ENCODE measurements at regions not wholly inside any gene's neighbourhood (a gene's known extent, or its start where the extent isn't known, plus 50 kb on each side); places are given as distances from the start of the nearest gene placed in this dataset.

- no peak for TF ChIP-seq CTCF (IDR thresholded peaks at IDR 0.05; ENCODE audit: low read depth, low read length)
- H3K4me3 ChIP-seq (ENCODE audit: low read depth, low read length) = no peak overlapping the region
- DNase-seq (ENCODE audit: low read depth, low spot score) = no peak
- in situ Hi-C loops (cut with HindIII; ENCODE audit: low sequenced_read_pairs) = no loop called here
Observed at GRCh38 chr15:61777689-61778088, 282.6 kb downstream of the VPS13C start.

- in situ Hi-C loops (cut with HindIII; ENCODE audit: low sequenced_read_pairs) = no loop called here
- H3K4me3 ChIP-seq (ENCODE audit: low read depth, low read length) = no peak overlapping the region
- DNase-seq (ENCODE audit: low read depth, low spot score) = no peak
- no peak for TF ChIP-seq CTCF (IDR thresholded peaks at IDR 0.05; ENCODE audit: low read depth, low read length)
Observed at GRCh38 chr15:61769557-61769956, 290.7 kb downstream of the VPS13C start.

- TF ChIP-seq CTCF (IDR thresholded peaks at IDR 0.05; ENCODE audit: low read depth, low read length) = no peak
- no peak for DNase-seq (ENCODE audit: low read depth, low spot score)
- in situ Hi-C loops (cut with HindIII; ENCODE audit: low sequenced_read_pairs) = no loop called here
- no peak overlapping the region for H3K4me3 ChIP-seq (ENCODE audit: low read depth, low read length)
Observed at GRCh38 chr15:61768131-61768530, 292.1 kb downstream of the VPS13C start.

- in situ Hi-C loops (cut with HindIII; ENCODE audit: low sequenced_read_pairs) = no loop called here
- no peak overlapping the region for H3K4me3 ChIP-seq (ENCODE audit: low read depth, low read length)
- no peak for TF ChIP-seq CTCF (IDR thresholded peaks at IDR 0.05; ENCODE audit: low read depth, low read length)
- DNase-seq (ENCODE audit: low read depth, low spot score) = no peak
Observed at GRCh38 chr15:61764981-61765380, 295.3 kb downstream of the VPS13C start.

- TF ChIP-seq CTCF (IDR thresholded peaks at IDR 0.05; ENCODE audit: low read depth, low read length) = no peak
- in situ Hi-C loops (cut with HindIII; ENCODE audit: low sequenced_read_pairs) = no loop called here
- no peak for DNase-seq (ENCODE audit: low read depth, low spot score)
- no peak overlapping the region for H3K4me3 ChIP-seq (ENCODE audit: low read depth, low read length)
Observed at GRCh38 chr15:61764141-61764540, 296.1 kb downstream of the VPS13C start.

- in situ Hi-C loops (cut with HindIII; ENCODE audit: low sequenced_read_pairs) = no loop called here
- TF ChIP-seq CTCF (IDR thresholded peaks at IDR 0.05; ENCODE audit: low read depth, low read length) = no peak
- no peak overlapping the region for H3K4me3 ChIP-seq (ENCODE audit: low read depth, low read length)
- DNase-seq (ENCODE audit: low read depth, low spot score) = no peak
Observed at GRCh38 chr15:61762676-61763075, 297.6 kb downstream of the VPS13C start.

GRCh38 chr15:61759639-61760038 is 300.6 kb downstream of the VPS13C start:
- no peak for TF ChIP-seq CTCF (IDR thresholded peaks at IDR 0.05; ENCODE audit: low read depth, low read length)
- no peak for DNase-seq (ENCODE audit: low read depth, low spot score)
- in situ Hi-C loops (cut with HindIII; ENCODE audit: low sequenced_read_pairs) = no loop called here
- no peak overlapping the region for H3K4me3 ChIP-seq (ENCODE audit: low read depth, low read length)

Data from astrocyte of the spinal cord (primary cell).